ENCODE measurements at regions not wholly inside any gene's neighbourhood (a gene's known extent, or its start where the extent isn't known, plus 50 kb on each side); places are given as distances from the start of the nearest gene placed in this dataset.

- Histone ChIP-seq H3K36me3 (ENCODE audit: low read depth) (no peaks in the 10 kb centered on the region), H3K4me3 (no peak overlapping the region), H3K9me3 (no peaks in the 10 kb centered on the region), H3K4me1 (ENCODE audit: low read depth) (no peaks in the 10 kb centered on the region)
- intact Hi-C loops (cut with DNase I, micrococcal nuclease): no loop called here
- no peak for TF ChIP-seq CTCF (IDR thresholded peaks at IDR 0.05)
- DNase-seq (no peak), ATAC-seq (no peak)
Measured at GRCh38 chr2:39934851-39935250, 155.8 kb upstream of the THUMPD2 start.

- ATAC-seq: no peak
- H3K9me3 ChIP-seq: no peaks in the 10 kb centered on the region
- no peak for DNase-seq
Measured at GRCh38 chr2:39933196-39933595, 154.1 kb upstream of the THUMPD2 start.

GRCh38 chr2:39932198-39932597 is 153.1 kb upstream of the THUMPD2 start:
- Histone ChIP-seq H3K36me3 (ENCODE audit: low read depth) (no peaks in the 10 kb centered on the region), H3K4me1 (ENCODE audit: low read depth) (no peaks in the 10 kb centered on the region), H3K9me3 (no peaks in the 10 kb centered on the region), H3K4me3 (no peak overlapping the region)
- no peak for TF ChIP-seq CTCF (IDR thresholded peaks at IDR 0.05)
- no peak for ATAC-seq
- DNase-seq: no peak
- intact Hi-C loops (cut with DNase I, micrococcal nuclease): no loop called here

More at GRCh38 chr2:39933196-39933595, 154.1 kb upstream of the THUMPD2 start:
- no peaks in the 10 kb centered on the region for H3K4me1 ChIP-seq (ENCODE audit: low read depth)
- no peaks in the 10 kb centered on the region for H3K36me3 ChIP-seq (ENCODE audit: low read depth)
- H3K4me3 ChIP-seq: no peak overlapping the region
- no peak for TF ChIP-seq CTCF (IDR thresholded peaks at IDR 0.05)
- intact Hi-C loops (cut with DNase I, micrococcal nuclease): no loop called here

GRCh38 chr2:39930175-39930917 is 151.3 kb upstream of the THUMPD2 start:
- no peak overlapping the region for H3K4me3 ChIP-seq
- no peak for DNase-seq
- no peak for TF ChIP-seq CTCF (IDR thresholded peaks at IDR 0.05)
- no peaks in the 10 kb centered on the region for H3K36me3 ChIP-seq (ENCODE audit: low read depth)
- intact Hi-C loops (cut with DNase I, micrococcal nuclease): no loop called here
- H3K9me3 ChIP-seq: no peaks in the 10 kb centered on the region
- no peak for ATAC-seq
- H3K4me1 ChIP-seq (ENCODE audit: low read depth): no peaks in the 10 kb centered on the region

- DNase-seq: no peak
- Histone ChIP-seq H3K36me3 (ENCODE audit: low read depth) (no peaks in the 10 kb centered on the region), H3K9me3 (no peaks in the 10 kb centered on the region), H3K4me3 (no peak overlapping the region), H3K4me1 (ENCODE audit: low read depth) (no peaks in the 10 kb centered on the region)
- intact Hi-C loops (cut with DNase I, micrococcal nuclease): no loop called here
- no peak for TF ChIP-seq CTCF (IDR thresholded peaks at IDR 0.05)
- no peak for ATAC-seq
Measured at GRCh38 chr2:39929531-39929930, 150.5 kb upstream of the THUMPD2 start.

- Histone ChIP-seq H3K36me3 (ENCODE audit: low read depth) (no peaks in the 10 kb centered on the region), H3K9me3 (no peaks in the 10 kb centered on the region), H3K4me1 (ENCODE audit: low read depth) (no peaks in the 10 kb centered on the region), H3K4me3 (no peak overlapping the region)
- ATAC-seq: no peak
- no peak for TF ChIP-seq CTCF (IDR thresholded peaks at IDR 0.05)
- no peak for DNase-seq
- intact Hi-C loops (cut with DNase I, micrococcal nuclease): no loop called here
Measured at GRCh38 chr2:39925312-39925711, 146.3 kb upstream of the THUMPD2 start.

All from mucosa of descending colon (tissue), 3 donors.